Endothelial cell (in vitro differentiated cells): ENCODE measurements at regions not wholly inside any gene's neighbourhood (a gene's known extent, or its start where the extent isn't known, plus 50 kb on each side); places are given as distances from the start of the nearest gene placed in this dataset.

Source experiments
- DNase-seq: peaks from one replicate; pipeline ENCODE4 v3.0.0; 2021; ENCODE audit warnings: low spot score
- H3K27ac Mint-ChIP-seq: one replicate; pipeline ENCODE4 v1.8.0; 2021; ENCODE audit warnings: mixed read lengths, inconsistent platforms; ENCODE audit not compliant: unreplicated experiment
- H3K27me3 Mint-ChIP-seq: one replicate; pipeline ENCODE4 v1.8.0; 2021; ENCODE audit warnings: mild to moderate bottlenecking, moderate library complexity, mixed read lengths, inconsistent platforms; ENCODE audit not compliant: unreplicated experiment
- H3K36me3 Mint-ChIP-seq: one replicate; pipeline ENCODE4 v1.8.0; 2021; ENCODE audit warnings: mild to moderate bottlenecking, low read depth, mixed read lengths, inconsistent platforms; ENCODE audit not compliant: unreplicated experiment
- H3K4me1 Mint-ChIP-seq: one replicate; pipeline ENCODE4 v1.8.0; 2021; ENCODE audit warnings: mild to moderate bottlenecking, mixed read lengths, inconsistent platforms; ENCODE audit not compliant: unreplicated experiment
- H3K4me3 Mint-ChIP-seq: one replicate; pipeline ENCODE4 v1.8.0; 2021; ENCODE audit warnings: mild to moderate bottlenecking, mixed read lengths, inconsistent platforms; ENCODE audit not compliant: unreplicated experiment
- H3K9me3 Mint-ChIP-seq: one replicate; pipeline ENCODE4 v1.8.0; 2021; ENCODE audit warnings: mixed read lengths, inconsistent platforms; ENCODE audit not compliant: unreplicated experiment
- CTCF ChIP-seq: fragments of 200-600 bp; sonication (generic); IDR thresholded peaks from one replicate; pipeline ENCODE4 v1.5.0; 2021; ENCODE audit warnings: antibody characterized with exemption; ENCODE audit not compliant: unreplicated experiment

GRCh38 chr3:177437513-177438337, 240.4 kb upstream of the TBL1XR1 start:
- Mint-ChIP-seq H3K4me1 (no peaks in the 10 kb centered on the region), H3K27me3 (peaks cover 4% of the 10 kb centered on the region), H3K27ac (no peak overlapping the region), H3K9me3 (no peaks in the 10 kb centered on the region), H3K36me3 (no peaks in the 10 kb centered on the region), H3K4me3 (no peak overlapping the region)
- TF ChIP-seq CTCF = no peak
- DNase-seq = no peak

- Mint-ChIP-seq H3K36me3 (no peaks in the 10 kb centered on the region), H3K27me3 (peaks cover 4% of the 10 kb centered on the region), H3K27ac (no peak overlapping the region), H3K4me3 (no peak overlapping the region), H3K9me3 (no peaks in the 10 kb centered on the region), H3K4me1 (no peaks in the 10 kb centered on the region)
- no peak for DNase-seq
- no peak for TF ChIP-seq CTCF
Measured at GRCh38 chr3:177438596-177439220, 241.4 kb upstream of the TBL1XR1 start.

GRCh38 chr3:177439694-177440269, 242.5 kb upstream of the TBL1XR1 start:
- TF ChIP-seq CTCF = no peak
- no peaks in the 10 kb centered on the region for H3K9me3 Mint-ChIP-seq
- H3K36me3 Mint-ChIP-seq = no peaks in the 10 kb centered on the region
- no peaks in the 10 kb centered on the region for H3K4me1 Mint-ChIP-seq
- peaks cover 4% of the 10 kb centered on the region for H3K27me3 Mint-ChIP-seq
- no peak for DNase-seq
- no peak overlapping the region for H3K27ac Mint-ChIP-seq
- H3K4me3 Mint-ChIP-seq = no peak overlapping the region

- no peak for DNase-seq
- Mint-ChIP-seq H3K4me1 (no peaks in the 10 kb centered on the region), H3K9me3 (no peaks in the 10 kb centered on the region), H3K27ac (no peak overlapping the region), H3K4me3 (no peak overlapping the region), H3K36me3 (no peaks in the 10 kb centered on the region), H3K27me3 (peaks cover 4% of the 10 kb centered on the region)
- no peak for TF ChIP-seq CTCF
Measured at GRCh38 chr3:177440456-177441104, 243.3 kb upstream of the TBL1XR1 start.
